Stimulated activated CD4-positive, alpha-beta T cell treated with anti-CD3 and anti-CD28 coated beads, Interleukin-4, amount 100 ng/mL, for 48 hours (primary cell): ENCODE measurements at regions not wholly inside any gene's neighbourhood (a gene's known extent, or its start where the extent isn't known, plus 50 kb on each side); places are given as distances from the start of the nearest gene placed in this dataset.

ENCODE experiments used
- DNase-seq, 2 donors: peaks; one replicate each; pipeline ENCODE4 v3.0.0-alpha.2; 2020; ENCODE audit warnings: low read depth in 2 of 2

GRCh38 chr5:167964529-167964928, 326.9 kb upstream of the WWC1 start:
- DNase-seq = no peak

GRCh38 chr5:167965710-167966109, 325.7 kb upstream of the WWC1 start:
- no peak for DNase-seq

DNA sequence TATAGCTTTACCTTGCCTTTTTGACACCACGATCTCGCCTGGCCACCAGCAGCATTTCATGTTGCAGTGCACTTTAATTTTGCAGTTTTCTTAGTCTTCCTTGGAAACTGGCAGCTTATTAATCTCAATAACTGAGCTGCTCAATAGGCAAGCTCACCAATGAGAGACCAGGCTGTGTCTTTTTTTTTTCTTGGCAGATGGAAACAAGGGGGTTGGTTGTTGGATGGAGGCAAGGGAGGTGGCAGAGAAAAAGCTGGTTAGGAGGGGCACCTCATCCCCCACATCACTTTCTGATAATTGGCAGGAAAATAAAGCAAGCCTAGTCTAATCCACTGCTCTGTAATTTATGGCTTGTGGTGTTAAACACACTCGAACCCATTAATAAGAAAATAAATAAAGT, 324.5 kb upstream of the WWC1 start:
- no peak for DNase-seq

GRCh38 chr5:167967494-167968177, 323.8 kb upstream of the WWC1 start:
- no peak for DNase-seq

- no peak for DNase-seq
Measured at GRCh38 chr5:167968837-167969236, 322.6 kb upstream of the WWC1 start.

- no peak for DNase-seq
Measured at GRCh38 chr5:167969998-167970397, 321.4 kb upstream of the WWC1 start.

DNA sequence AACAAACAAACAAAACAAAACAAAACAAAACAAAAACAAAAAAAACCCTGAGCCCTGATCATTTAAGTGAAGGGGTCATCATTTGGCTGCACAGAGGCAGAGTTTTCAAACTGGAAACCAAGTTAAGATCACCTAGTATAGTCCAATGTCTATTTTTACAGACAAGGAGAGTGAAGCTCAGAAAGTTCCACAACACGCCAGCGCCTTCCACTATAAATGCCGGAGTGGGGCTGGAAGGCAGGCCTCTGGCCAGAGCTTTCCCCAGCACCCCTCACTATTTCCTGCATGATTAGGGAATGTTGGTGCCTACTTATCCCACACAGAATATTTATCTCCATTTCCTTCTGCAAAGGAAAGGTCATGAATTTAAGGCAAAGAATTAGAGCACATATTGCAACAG, 319.7 kb upstream of the WWC1 start:
- DNase-seq = no peak

DNA sequence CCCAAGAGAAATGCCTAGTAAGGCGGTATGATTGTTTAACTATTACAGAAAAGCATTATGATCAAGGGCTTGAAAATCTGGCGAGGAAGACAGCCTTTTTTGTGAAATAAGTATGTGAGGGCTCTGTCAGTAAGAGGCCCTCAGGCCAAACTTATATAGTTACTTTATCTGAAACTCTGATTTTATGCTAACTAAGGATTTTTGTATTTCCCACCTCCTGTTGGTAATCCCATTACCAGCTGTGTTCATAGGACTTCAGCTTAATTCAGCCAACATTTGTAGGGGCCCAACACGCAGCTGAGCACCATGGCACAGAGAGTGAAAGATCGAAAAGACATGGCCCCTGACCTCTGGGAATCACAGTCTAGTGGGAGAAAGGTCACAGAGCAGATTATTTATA, 318.3 kb upstream of the WWC1 start:
- DNase-seq = no peak

DNA sequence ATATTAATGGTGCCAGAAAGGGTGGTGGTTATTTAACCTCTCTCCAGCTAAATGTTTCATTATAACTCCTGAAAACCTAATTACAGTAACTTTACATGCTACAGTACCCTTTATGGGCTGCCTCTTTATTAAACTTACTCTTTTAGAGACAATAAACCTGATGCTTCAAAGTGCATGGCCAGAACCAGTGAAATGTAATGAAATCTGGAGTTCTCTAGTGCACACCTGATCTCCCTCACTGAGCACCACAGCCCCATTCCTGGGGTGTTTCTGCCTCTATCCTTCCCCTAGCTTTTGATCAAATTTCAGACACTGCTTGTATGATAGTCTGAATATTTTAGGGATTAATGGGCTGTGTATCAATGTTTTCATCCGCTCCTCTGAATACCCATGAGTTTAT, 306.5 kb upstream of the WWC1 start:
- DNase-seq = no peak

DNA sequence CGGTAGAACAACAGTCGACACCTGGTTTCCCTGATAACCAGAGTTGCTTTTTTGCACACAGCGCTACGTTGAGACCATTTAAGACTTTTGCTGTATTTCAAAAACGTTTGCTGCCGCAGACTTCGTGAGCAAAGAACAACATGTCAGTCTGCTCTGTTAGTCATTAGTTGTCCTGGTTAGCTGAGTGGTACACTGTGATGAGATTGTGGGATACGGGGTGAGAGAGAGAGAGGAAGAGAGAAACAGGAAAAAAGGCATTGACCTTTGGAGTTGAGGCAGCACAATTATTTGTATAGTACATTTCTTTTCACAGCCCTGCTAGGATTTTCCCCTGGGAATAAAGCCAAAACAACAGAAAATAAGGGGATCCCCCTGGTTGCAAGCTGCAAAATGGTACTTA, 306.1 kb upstream of the WWC1 start:
- no peak for DNase-seq

GRCh38 chr5:167987490-167988280, 303.8 kb upstream of the WWC1 start:
- no peak for DNase-seq

DNA sequence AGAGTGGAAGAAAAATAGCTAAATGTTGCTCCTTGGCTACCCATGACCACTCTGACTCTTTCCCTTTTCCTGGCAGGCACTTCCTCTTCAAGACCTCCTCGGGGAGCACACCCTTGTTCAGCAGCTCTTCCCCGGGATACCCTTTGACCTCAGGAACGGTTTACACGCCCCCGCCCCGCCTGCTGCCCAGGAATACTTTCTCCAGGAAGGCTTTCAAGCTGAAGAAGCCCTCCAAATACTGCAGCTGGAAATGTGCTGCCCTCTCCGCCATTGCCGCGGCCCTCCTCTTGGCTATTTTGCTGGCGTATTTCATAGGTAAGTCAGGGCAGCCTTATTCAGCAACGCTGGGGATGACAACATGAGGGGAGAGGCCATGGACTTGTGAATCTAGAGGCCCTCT, 298.6 kb upstream of the WWC1 start:
- no peak for DNase-seq

GRCh38 chr5:167993771-167994170, 297.7 kb upstream of the WWC1 start:
- no peak for DNase-seq

DNA sequence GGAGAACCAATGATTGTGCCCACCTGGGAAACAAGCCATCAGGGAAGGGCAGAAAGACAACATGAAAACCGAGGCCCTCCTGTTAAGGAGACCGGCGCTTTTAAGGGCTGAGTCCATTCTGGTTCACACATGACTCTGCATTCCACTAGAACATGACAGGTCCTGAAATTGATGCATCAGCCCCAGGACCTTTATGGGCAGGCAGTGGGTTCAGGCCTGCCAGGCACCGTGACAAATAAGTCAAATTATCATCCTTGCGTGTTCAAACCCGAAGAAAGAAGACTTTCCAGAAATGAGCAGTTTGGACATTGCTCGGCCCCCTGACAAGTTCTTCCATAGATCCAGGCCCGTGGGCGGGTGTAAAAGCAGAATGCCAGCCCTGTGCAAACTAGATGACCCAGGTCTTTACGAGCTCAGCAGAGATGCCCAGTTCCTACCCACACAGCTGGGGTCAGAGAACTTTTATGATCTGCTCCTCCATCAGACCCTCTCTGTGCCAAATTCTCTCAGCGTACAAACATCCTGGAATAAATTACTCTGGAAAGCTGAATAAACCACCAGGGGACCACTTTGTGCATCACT, 295.5 kb upstream of the WWC1 start:
- no peak for DNase-seq

DNA sequence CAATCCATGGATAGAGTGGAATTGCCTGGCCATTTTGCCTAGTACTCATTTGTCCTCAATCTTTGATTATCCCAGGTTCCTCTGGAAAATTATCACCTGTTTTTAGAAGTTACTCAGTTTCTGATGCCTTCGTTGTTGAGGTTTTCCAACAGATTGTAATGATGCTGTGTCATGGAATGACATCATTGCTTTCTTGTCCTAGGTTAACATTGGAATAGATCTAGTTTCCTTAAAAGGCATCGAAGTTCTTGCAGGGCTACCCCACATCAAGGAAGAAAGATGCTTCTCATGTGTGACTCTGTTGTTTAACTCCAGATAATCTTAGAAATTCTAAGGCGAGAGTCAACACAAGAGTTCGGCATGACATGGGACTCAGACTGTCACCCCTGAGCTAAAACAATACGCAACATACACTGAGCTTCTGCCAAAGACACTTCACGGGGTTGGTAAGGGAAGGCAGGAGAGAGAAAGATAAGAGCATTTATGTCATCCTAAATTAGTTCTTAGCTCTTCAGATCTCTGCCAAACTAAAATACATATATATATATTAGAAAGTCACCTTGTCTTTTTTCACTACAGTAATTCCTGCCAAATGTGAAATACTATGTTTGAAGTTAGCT, 293.2 kb upstream of the WWC1 start:
- DNase-seq = no peak

GRCh38 chr5:167999182-167999581, 292.3 kb upstream of the WWC1 start:
- DNase-seq = no peak

DNA sequence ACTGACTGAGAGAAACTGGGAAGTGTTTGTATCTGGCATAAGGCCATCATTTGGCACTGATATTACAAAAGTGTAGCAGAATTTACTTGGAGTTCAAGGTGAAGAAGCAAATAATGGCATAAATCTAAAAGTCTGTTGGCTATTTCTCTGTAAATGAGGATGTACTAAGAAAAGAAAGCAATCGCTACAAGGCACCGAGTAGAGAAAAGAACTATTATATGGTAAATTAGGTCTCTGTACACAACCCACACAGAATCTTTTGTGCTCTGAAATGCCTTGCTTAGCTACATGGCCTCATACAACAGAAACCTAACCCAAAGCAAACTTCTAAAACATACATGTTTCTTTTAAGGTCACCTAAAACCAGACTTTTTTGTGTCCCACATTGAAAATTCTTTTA, 290.1 kb upstream of the WWC1 start:
- no peak for DNase-seq

- DNase-seq = no peak
Measured at GRCh38 chr5:168002116-168002515, 289.3 kb upstream of the WWC1 start.

GRCh38 chr5:168005093-168005492, 286.4 kb upstream of the WWC1 start:
- DNase-seq = no peak

GRCh38 chr5:168005936-168006335, 285.5 kb upstream of the WWC1 start:
- DNase-seq = no peak

DNA sequence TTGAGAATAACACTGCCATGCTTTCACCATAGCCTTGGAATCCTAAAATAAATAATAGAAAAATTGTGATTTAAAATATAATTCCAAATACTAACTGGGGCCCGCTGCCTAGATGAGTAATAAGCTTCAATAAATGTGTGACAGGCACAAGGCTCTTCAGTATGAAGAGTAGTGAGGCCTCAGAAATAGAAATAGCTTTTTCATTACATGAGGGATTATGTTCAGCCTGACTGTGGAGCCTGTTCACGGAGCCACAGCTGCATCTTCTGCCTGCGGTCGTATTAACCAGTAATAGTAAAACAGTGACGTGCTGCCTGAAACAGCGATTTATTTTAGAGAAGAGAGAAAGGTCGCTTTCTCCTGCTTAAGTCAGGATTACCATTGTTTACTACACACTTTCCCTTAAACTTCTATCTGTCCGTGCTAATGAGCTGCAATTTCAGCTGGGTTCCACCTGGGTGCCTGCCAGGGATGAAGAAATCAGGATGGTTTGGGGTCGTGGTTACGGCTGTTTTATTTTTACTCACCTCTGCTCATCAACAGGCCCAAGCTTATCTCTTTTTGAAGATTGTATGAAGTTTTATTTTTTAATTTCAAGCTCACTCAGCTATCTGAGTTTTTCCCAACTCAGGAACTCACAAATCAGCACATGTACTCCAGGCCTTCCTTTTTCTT, 284.9 kb upstream of the WWC1 start:
- no peak for DNase-seq

- DNase-seq = no peak
Measured at GRCh38 chr5:168007286-168007685, 284.2 kb upstream of the WWC1 start.
